HG02571 (cell line): ENCODE measurements at regions not wholly inside any gene's neighbourhood (a gene's known extent, or its start where the extent isn't known, plus 50 kb on each side); places are given as distances from the start of the nearest gene placed in this dataset.
"Not testable (repeated sequence)": the region's sequence is repeated elsewhere in the genome, so short reads cannot be mapped to it uniquely, and the experiment has no call there.

ENCODE experiments used
- ATAC-seq: cut with Tn5 transposase; IDR thresholded peaks from one replicate; pipeline ENCODE4 v1.9.1; 2021; ENCODE audit warnings: mild to moderate bottlenecking, moderate library complexity; ENCODE audit not compliant: unreplicated experiment

DNA sequence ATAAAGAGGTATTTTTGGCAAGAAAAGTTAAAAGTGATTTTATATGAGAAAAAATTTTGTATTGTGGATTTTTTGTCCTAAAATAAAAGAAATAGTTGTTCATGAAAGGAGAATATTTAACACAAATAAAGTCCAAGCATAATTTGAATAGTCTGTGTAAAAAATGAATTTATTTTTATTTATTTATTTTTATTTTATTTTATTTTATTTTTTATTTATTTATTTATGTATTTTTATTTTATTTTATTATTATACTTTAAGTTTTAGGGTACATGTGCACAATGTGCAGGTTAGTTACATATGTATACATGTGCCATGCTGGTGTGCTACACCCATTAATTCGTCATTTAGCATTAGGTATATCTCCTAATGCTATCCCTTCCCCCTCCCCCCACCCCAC lies 948.9 kb upstream of the ADGRB3 start:
- ATAC-seq: not testable (repeated sequence)

DNA sequence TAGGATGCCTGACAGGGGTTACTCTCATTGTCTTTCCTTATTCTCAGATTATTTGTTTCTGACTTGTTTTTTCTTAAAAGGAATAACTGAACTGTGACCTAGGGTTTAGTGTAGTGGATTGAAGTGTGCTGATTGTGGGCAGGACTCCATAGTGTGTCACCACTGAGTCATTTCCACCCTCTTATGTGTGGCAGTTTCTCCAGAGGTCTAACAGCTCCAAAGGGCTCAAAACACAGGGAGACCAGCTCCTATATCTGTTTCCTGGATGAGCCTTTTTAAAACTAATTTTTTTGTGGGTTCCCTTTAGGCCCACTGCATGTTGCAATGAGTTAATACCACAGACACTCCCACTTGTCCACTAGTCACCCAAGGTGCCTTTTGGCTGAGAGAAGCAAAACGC lies 951.1 kb upstream of the ADGRB3 start:
- no peak for ATAC-seq

DNA sequence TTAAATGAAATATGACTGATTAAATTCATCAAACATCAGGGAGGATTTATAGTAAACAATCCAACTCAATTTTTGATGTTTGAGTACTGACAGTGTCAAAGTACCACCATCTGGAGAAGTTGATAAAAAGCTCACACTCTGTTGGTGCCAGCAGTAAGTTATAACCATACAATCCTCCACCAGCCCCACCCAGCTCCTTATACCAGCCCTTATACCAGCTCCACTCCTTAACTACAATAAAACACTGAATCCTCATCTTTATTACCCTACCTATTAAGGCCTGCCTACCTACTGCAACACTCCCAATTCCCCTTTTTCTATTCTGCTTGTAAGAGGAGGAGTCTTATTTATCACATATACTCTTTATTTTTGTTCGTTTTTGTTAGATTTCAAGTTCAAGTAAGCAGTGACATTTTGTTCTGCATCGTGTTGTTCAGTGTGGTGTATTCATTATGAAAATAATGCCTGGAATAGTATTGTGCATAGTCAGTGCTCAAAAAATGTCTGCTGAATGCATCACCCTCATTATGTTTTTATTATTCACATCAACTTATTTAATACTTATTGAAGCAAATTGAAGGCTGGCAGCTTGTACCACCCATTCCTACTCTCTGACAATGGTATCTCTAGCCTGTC lies 954.7 kb upstream of the ADGRB3 start:
- ATAC-seq: no peak

DNA sequence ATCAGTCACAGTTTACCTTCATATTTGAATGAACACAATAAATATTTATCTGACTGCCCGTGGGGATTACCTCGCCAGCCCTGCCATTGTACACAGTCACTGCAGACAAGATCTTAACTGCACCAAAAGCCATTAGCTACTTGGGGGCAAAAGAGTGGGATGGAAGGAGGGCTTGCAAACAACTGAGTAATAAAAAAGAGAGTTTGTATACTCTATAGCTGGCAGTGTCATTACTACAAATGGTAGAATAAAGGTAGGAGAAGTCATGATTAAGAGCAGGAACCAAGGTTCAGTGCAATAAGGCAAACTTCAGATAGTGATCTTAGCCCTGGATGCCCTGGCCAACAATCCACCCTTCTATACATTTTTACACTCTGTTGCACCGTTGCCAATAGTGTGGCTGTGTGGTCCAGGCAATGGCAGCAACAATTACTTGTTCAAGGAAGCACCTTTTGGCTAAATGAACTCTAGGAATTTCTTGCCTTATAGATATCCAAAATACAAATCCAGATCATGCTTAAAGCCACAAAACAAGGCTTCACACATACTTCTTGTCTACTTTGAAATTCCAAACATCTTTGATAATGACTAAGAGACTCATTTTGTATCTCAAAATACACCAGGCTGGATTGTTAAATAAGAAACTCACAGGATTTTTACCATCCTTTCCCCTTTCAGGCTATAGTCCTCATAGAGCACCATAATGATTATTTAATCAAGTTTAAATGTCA lies 955.4 kb upstream of the ADGRB3 start:
- ATAC-seq: no peak

DNA sequence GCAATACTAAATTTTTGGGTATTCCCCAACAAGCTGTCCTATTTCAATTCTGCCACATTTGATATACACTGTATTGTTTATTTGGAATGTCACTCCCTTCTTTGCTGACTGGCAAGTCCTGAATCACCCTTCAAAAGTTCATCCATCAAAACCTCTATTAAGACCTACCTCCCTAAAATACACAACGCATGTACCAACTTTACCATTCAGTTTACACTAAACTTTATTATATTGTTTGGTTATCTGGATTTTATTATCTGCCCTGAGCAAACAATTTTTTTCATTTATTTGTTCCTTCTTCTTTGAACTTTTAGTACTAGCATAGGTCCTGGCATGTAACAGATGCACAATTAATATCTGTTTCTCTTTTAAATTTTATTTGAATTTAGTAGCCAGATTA lies 958.2 kb upstream of the ADGRB3 start:
- ATAC-seq: no peak

DNA sequence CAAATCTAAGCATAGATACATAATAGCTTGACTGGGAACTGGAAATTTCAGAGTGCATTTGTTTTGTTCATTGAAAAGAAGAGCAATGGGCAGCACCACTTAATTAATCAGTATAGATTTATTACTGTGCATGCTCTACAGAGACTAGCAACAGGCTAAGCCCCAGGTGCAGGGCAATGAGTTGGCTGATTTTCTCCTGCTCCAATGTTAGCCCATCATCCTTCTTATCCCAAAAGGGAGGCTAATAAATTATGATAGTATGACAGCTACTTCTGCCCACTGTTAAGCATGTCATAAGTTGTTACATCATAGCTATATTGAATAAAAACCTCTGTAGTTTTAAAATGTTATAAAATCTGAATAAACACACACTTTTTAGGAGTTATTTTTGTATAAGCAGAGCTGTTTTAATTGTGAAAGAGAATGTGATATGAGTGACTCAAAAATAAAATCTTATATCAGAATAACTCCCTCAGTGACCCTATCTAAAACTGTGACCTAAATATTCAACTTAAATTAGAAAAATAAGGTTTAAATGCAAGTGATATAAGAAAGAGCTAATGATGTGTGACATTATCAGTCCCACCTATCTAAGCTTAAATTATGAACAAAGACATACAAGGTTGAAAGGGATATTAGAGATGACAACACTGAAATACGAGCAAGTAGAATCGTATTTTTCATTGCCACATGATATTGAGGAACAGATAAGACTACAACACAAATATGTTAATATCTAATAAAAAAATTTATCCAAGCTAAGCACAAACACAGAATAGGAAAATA lies 967.3 kb upstream of the ADGRB3 start:
- no peak for ATAC-seq

DNA sequence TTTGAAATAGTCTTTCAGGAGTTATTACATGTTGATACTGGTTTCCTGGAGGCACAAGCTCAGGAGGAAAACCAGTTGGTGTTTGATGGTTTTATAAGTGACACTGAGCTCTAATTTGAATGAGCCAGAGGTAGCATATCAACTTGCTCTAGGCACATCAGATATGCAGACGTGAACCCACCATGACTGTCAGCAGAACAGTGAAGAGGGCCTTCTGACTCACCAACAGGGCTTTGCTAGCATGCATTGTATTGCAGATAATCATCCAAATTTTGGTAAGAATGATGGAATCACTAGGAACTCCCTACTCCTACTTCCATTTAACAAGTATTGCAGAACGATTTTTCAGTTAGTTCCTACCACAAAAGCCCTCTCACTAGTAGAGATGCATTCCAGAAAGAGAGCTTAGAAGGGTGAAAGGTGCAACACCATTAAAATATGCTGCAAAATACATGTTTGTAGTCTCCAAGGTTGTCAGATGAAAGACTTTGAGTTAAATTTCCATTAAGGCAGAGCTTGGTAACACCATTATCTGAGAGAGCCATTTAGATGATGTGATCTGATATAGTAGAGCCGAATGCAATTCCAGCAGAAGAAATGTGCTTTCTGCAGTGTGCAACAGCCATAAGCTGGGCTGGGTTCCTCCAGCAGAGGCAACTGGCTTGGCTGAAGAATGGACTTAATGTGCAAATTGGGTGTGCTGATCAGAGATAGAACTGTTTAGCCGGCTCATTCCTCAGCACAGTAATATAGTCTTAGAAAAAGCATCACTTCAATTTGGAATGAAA lies 968.7 kb upstream of the ADGRB3 start:
- ATAC-seq: no peak

DNA sequence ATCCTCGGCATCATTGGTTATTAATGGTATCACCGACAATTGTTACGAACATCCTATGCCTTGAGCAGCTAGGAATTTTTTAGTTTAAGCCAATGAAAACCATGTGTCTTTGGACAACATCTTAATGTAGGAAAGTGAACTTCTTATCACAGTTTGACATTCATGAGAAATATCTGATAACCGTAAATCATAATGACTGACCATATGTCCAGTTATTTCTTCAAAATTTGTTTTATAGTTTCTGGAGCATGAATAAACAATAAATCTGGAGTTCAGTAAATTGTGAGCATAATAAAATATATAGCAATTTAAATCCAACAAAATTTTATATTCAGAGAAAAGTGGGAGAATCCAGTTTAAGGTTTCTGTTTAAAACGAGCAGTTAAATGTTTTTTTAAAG lies 970.1 kb upstream of the ADGRB3 start:
- no peak for ATAC-seq

DNA sequence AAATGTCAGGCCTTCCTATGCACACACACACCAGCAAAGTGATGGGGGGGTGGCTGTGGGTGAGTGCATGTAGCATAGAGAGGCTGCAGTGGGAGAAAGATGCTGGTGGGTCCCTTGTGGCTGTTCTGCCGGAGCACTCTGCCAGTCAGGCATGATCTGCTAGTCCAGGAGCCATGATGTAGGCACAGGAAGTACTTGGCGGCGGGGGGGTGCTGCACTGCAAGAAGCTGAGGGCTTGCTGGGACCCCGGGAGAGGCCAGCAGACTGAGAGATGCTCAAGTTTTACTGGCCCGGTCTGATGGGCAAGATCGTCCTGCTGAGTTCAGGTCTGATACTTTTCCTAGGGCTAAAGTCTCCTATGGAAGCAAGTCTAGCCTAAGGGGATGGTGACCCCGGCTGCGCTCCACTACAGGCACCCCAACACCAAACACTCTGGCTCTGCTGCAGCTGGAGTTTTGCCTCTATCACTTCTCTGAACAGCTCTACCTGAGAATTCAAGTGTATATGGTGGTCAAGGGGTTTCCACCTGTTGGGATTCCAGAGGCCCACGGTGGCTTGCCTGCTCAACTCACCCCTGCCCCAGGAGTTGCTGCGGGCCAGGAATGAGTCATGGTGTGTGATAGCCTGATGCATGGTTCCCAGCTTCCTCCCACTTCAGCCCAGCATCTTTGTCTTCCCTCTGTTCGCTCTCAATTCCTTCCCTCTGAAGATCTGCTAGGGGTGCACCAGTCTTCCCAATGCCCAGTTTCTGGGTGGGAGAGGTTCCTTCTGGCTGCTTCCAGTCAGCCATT lies 971.8 kb upstream of the ADGRB3 start:
- no peak for ATAC-seq

DNA sequence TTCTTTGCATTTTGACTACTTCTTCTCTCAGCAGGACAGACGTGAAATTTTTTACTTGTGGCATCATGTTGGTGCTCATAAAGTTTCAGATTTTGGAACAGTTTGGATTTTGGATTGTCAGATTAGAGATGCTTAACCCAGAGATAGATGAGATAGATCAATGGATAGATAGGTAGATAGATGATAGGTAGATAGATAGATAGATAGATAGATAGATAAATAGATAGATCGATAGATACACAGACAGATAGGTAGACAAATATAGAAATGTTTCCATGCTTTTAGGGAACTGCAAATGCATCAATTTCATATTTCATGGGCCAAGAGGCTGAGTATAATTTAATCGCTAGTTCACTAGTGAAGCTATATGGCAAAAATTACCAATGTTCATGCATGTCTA lies 981.5 kb upstream of the ADGRB3 start:
- ATAC-seq: no peak

DNA sequence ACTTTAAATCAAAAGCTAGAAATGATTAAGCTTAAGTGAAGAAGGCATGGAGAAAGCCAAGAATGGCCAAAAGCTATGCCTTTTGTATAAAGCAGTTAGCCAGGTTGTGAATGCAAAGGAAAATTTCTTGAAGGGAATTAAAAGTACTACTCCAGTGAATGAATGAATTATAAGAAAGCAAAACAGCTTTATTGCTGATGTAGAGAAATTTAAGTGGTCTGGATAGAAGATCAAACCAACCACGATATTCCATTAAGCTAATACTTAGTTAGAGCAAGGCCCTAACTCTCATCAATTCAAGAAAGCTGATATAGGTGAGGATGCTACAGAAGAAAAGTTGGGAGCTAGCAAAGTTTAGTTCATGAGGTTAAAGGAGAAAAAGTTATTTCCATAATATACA lies 988.5 kb upstream of the ADGRB3 start:
- ATAC-seq: no peak

DNA sequence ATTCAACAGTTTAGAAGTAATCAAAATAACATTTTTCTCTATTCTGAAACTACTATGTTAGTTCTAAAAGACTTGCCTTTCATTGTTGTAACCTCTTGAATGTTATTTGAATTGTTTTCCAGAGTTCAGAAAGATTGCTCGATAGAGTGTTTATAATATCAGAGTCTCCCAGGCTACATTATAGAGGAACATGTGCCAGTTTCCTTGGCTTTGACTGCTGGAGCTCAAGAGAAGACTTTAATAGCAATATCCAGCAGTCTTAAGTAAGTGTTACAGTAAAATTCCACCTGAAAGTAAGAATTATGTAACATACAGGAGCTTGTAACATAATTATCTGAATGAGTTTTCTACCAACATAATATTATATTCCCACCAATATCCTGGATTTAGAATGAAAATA lies 991.8 kb upstream of the ADGRB3 start:
- ATAC-seq: no peak

DNA sequence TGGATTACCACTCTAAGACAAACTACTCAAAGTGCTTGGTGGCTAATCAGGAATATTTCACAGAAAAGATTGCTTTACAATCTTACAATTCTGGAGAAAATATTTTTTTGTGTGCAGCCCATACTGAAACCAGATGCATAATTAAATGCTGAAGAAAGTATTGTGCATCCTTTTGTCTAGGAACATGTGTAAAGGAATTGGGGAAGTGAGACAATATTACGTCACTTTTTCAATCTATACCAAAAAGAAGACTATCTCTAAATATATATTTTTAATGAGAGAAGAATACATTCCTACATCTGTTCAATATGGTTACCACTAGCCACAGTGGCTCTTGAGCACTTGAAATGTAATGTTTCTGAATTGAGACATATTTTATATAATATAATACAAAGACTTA lies 992.5 kb upstream of the ADGRB3 start:
- no peak for ATAC-seq

DNA sequence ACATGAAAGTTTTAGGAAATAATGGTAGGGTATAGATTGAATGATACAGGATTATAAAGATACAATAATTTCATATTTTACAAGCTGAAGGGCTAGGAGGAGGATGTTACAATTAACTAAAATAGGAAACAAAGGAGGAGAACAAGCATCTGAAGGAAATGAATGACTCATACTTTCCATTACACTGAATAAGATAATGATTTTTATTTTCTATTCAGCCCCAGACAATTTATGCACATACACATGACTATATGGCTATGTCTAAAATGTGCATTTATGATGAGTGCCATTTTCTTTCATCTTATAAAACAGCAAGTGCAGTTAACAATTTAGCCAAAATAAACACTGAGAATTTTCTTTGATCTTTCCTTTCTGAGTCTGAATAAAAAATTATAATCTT lies 994.6 kb upstream of the ADGRB3 start:
- ATAC-seq: no peak

DNA sequence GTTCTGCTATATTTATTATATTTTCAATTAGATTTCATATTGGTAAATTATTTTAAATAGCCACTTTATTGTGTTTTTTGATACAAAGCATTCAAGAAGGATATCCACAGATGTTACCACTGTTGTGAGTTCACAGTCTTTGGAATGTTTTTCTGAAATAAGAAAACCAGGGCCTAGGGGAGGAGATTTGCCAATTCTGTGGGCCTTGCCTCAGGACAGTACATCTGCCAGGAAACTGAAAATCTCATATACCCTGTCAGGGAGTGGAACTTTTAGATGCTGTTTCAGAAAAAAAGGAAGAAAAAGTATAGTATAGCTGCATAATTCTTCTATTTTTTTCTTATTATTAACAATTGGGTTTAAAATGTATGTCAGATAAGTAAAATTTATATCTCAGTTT lies 995.9 kb upstream of the ADGRB3 start:
- ATAC-seq: no peak

DNA sequence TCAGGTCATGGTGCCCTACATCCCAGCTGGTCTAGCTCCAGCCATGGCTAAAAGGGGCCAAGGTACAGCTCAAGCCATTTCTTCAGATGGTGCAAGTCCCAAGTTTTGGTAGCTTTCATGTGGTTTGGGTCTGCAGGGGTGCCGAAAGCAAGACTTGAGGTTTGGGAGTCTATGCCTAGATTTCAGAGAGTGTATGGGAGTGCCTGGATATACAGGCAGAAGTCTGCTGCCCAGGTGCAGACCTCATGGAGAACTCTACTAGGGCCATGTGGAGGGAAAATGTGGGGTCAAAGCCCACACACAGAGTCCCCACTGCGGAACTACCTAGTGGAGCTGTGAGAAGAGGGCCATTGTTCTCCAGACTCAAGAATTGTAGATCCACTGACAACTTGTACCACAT lies 1000.9 kb upstream of the ADGRB3 start:
- no peak for ATAC-seq

DNA sequence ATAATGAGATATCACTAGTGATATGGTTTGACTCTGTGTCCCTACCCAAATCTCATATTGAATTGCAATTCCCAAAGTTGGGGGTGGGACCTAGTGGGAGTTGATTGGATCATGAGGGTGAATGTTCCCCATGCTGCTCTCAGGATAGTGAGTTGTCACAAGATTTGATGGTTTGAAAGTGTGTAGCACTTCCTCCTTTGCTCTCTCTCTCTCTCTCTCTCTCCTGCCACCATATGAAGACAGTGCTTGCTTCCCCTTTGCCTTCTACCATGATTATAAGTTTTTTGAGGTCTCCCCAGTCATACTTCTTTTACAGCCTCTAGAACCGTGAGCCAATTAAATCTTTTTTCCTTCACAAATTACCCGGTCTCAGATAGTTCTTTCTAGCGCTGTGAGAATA lies 1002.0 kb upstream of the ADGRB3 start:
- no peak for ATAC-seq

DNA sequence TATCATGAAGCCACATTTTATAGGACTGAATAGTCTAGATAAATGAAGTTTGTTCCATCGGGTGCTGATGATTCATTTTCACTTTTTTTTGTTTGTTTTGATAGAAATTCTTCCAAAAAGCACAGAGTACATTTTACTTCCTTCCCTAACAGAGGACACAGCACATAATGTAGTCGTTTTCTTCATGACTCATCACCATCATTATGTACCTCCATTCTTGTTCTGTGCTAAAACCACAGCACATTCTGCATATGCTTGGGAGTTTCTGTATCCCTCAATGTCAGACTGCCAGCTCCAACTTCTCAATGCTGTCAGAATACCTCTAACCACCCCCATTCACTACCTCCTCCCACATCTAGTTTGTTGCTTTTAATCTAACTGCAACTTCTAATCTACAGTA lies 1004.9 kb upstream of the ADGRB3 start:
- no peak for ATAC-seq

DNA sequence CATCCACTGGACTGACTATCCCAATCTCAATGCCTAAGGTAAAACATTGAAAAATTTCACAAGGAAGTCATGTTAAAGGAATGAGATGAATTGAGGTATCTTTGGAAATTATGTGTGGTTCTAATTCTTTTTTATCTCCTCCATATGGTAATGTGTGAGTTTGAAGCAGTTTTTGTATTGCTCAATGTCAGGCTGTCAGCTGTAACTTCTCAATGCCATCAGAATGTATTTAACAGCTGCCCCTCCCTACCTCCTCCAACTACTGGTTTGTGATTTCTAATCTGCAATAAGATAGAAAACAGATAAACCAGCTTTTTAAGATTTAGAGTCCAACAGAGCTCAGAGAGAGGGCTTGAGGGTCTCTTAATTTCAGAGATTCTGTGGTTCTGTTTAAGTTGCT lies 1005.8 kb upstream of the ADGRB3 start:
- no peak for ATAC-seq

DNA sequence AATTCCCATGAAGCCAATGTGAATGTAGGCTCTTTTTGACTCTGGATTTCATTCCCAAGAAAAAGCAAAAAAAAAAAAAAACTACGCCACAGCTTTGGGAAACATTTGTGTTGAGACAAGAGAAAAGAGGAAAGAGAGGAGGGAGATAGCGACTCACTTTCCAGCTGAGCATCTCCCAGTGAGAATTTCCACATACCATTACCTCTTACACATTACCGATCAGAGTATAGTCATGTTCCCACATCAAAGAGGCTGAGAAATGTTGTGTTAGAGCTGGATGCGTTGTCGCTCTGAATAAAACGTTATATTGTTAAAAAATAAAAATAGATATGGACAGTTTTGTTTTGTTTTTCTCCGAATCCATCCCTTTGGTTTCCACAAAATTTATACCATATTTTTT lies 1019.3 kb upstream of the ADGRB3 start:
- ATAC-seq: no peak
